ENCODE measurements at regions not wholly inside any gene's neighbourhood (a gene's known extent, or its start where the extent isn't known, plus 50 kb on each side); places are given as distances from the start of the nearest gene placed in this dataset.

GRCh38 chr15:70557521-70558258, 205.7 kb downstream of the UACA start:
- in situ Hi-C loops (cut with HindIII; ENCODE audit: low sequenced_read_pairs): no loop called here

- in situ Hi-C loops (cut with HindIII; ENCODE audit: low sequenced_read_pairs): no loop called here
Measured at GRCh38 chr15:70556779-70557178, 206.6 kb downstream of the UACA start.

GRCh38 chr15:70556151-70556741, 207.1 kb downstream of the UACA start:
- in situ Hi-C loops (cut with HindIII; ENCODE audit: low sequenced_read_pairs): no loop called here

GRCh38 chr15:70555713-70556112, 207.6 kb downstream of the UACA start:
- in situ Hi-C loops (cut with HindIII; ENCODE audit: low sequenced_read_pairs): no loop called here

GRCh38 chr15:70547846-70548487, 215.4 kb downstream of the UACA start:
- in situ Hi-C loops (cut with HindIII; ENCODE audit: low sequenced_read_pairs): no loop called here

GRCh38 chr15:70545526-70545925, 217.8 kb downstream of the UACA start:
- in situ Hi-C loops (cut with HindIII; ENCODE audit: low sequenced_read_pairs): no loop called here

GRCh38 chr15:70541511-70541910, 221.8 kb downstream of the UACA start:
- in situ Hi-C loops (cut with HindIII; ENCODE audit: low sequenced_read_pairs): no loop called here

GRCh38 chr15:70539912-70540530, 223.3 kb downstream of the UACA start:
- in situ Hi-C loops (cut with HindIII; ENCODE audit: low sequenced_read_pairs): no loop called here

GRCh38 chr15:70539409-70539808, 223.9 kb downstream of the UACA start:
- in situ Hi-C loops (cut with HindIII; ENCODE audit: low sequenced_read_pairs): no loop called here

GRCh38 chr15:70538278-70538677, 225.1 kb downstream of the UACA start:
- in situ Hi-C loops (cut with HindIII; ENCODE audit: low sequenced_read_pairs): no loop called here

GRCh38 chr15:70535955-70536338, 227.4 kb downstream of the UACA start:
- in situ Hi-C loops (cut with HindIII; ENCODE audit: low sequenced_read_pairs): no loop called here

- in situ Hi-C loops (cut with HindIII; ENCODE audit: low sequenced_read_pairs): no loop called here
Measured at GRCh38 chr15:70535071-70535954, 228.0 kb downstream of the UACA start.

- in situ Hi-C loops (cut with HindIII; ENCODE audit: low sequenced_read_pairs): loop anchor here (5.0 kb wide), 1 partner anchor 38 kb away; no protein-coding TSS in a partner anchor
Measured at GRCh38 chr15:70533931-70534742, 229.2 kb downstream of the UACA start.

- in situ Hi-C loops (cut with HindIII; ENCODE audit: low sequenced_read_pairs): loop anchor here (5.0 kb wide), 1 partner anchor 40 kb away; no protein-coding TSS in a partner anchor
Measured at GRCh38 chr15:70532531-70533186, 230.7 kb downstream of the UACA start.

GRCh38 chr15:70531576-70531975, 231.8 kb downstream of the UACA start:
- in situ Hi-C loops (cut with HindIII; ENCODE audit: low sequenced_read_pairs): loop anchor here (5.0 kb wide), 1 partner anchor 41 kb away; no protein-coding TSS in a partner anchor

GRCh38 chr15:70530906-70531305, 232.5 kb downstream of the UACA start:
- in situ Hi-C loops (cut with HindIII; ENCODE audit: low sequenced_read_pairs): loop anchor here (5.0 kb wide), 1 partner anchor 41 kb away; no protein-coding TSS in a partner anchor

- in situ Hi-C loops (cut with HindIII; ENCODE audit: low sequenced_read_pairs): loop anchor here (5.0 kb wide), 1 partner anchor 42 kb away; no protein-coding TSS in a partner anchor
Measured at GRCh38 chr15:70530503-70530902, 232.9 kb downstream of the UACA start.

GRCh38 chr15:70530017-70530499, 233.3 kb downstream of the UACA start:
- in situ Hi-C loops (cut with HindIII; ENCODE audit: low sequenced_read_pairs): loop anchor here (5.0 kb wide), 1 partner anchor 42 kb away; no protein-coding TSS in a partner anchor

GRCh38 chr15:70528816-70529215, 234.5 kb downstream of the UACA start:
- in situ Hi-C loops (cut with HindIII; ENCODE audit: low sequenced_read_pairs): no loop called here

All from endothelial cell of hepatic sinusoid (primary cell).